H9 (cell line): ENCODE measurements at regions not wholly inside any gene's neighbourhood (a gene's known extent, or its start where the extent isn't known, plus 50 kb on each side); places are given as distances from the start of the nearest gene placed in this dataset.

Experiments
- DNase-seq: peaks from one replicate; pipeline ENCODE4 v3.0.0-alpha.2; 2017
- H2AFZ ChIP-seq: one replicate; pipeline ENCODE4 v1.6.1; 2013; ENCODE audit warnings: mild to moderate bottlenecking, low read length, control low read depth, moderate library complexity
- H2AK5ac ChIP-seq: 2 replicates; pipeline ENCODE4 v1.6.1; 2013; ENCODE audit warnings: low read length, control low read depth, mixed read lengths; ENCODE audit not compliant: insufficient read length
- H2BK120ac ChIP-seq: one replicate; pipeline ENCODE4 v1.6.1; 2013; ENCODE audit warnings: low read depth, mild to moderate bottlenecking, low read length, control low read depth, inconsistent platforms; ENCODE audit not compliant: poor library complexity, severe bottlenecking
- H2BK12ac ChIP-seq: 2 replicates; pipeline ENCODE4 v1.6.1; 2013; ENCODE audit warnings: low read length, control low read depth, mixed read lengths, low read depth; ENCODE audit not compliant: insufficient read length
- H2BK15ac ChIP-seq: 2 replicates; pipeline ENCODE4 v1.6.1; 2013; ENCODE audit warnings: low read depth, low read length, control low read depth
- H2BK20ac ChIP-seq: one replicate; pipeline ENCODE4 v1.6.1; 2013; ENCODE audit warnings: low read depth, mild to moderate bottlenecking, low read length, control low read depth, inconsistent platforms; ENCODE audit not compliant: poor library complexity, severe bottlenecking
- H2BK5ac ChIP-seq: 2 replicates; pipeline ENCODE4 v1.6.1; 2013; ENCODE audit warnings: low read length, control low read depth, mixed read lengths; ENCODE audit not compliant: insufficient read length
- H3K14ac ChIP-seq: 2 replicates; pipeline ENCODE4 v1.6.1; 2013; ENCODE audit warnings: low read length, control low read depth; ENCODE audit not compliant: insufficient read depth
- H3K18ac ChIP-seq: 2 replicates; pipeline ENCODE4 v1.6.1; 2013; ENCODE audit warnings: low read depth, mild to moderate bottlenecking, mixed read lengths, low read length, control low read depth; ENCODE audit not compliant: insufficient read length
- H3K23ac ChIP-seq: 2 replicates; pipeline ENCODE4 v1.6.1; 2013; ENCODE audit warnings: low read length, control low read depth, mixed read lengths, low read depth; ENCODE audit not compliant: insufficient read length
- H3K23me2 ChIP-seq: 2 replicates; pipeline ENCODE4 v1.6.1; 2013; ENCODE audit warnings: low read depth, mild to moderate bottlenecking, mixed read lengths, low read length, control low read depth; ENCODE audit not compliant: insufficient read length, poor library complexity, severe bottlenecking
- H3K27ac ChIP-seq: 2 replicates; pipeline ENCODE4 v1.5.1; 2013; ENCODE audit warnings: low read length, control low read depth, mixed read lengths, low read depth; ENCODE audit not compliant: insufficient read length
- H3K27me3 ChIP-seq: 2 replicates; pipeline ENCODE4 v1.6.1; 2013; ENCODE audit warnings: low read length, control low read depth, inconsistent platforms; ENCODE audit not compliant: insufficient read depth
- H3K4ac ChIP-seq: 2 replicates; pipeline ENCODE4 v1.6.1; 2013; ENCODE audit warnings: low read depth, mild to moderate bottlenecking, control low read depth, inconsistent platforms, low read length, moderate library complexity
- H3K4me1 ChIP-seq: 2 replicates; pipeline ENCODE4 v1.6.1; 2013; ENCODE audit warnings: low read length, control low read depth, inconsistent platforms; ENCODE audit not compliant: insufficient read depth
- H3K4me2 ChIP-seq: 2 replicates; pipeline ENCODE4 v1.6.1; 2013; ENCODE audit warnings: low read length, control low read depth, mixed read lengths; ENCODE audit not compliant: insufficient read length, insufficient read depth
- H3K56ac ChIP-seq: 2 replicates; pipeline ENCODE4 v1.6.1; 2013; ENCODE audit warnings: low read depth, mild to moderate bottlenecking, mixed read lengths, low read length, control low read depth; ENCODE audit not compliant: insufficient read length
- H3K79me1 ChIP-seq: 2 replicates; pipeline ENCODE4 v1.6.1; 2013; ENCODE audit warnings: low read depth, mild to moderate bottlenecking, moderate library complexity, low read length, control low read depth, inconsistent platforms; ENCODE audit not compliant: insufficient read depth, poor library complexity, severe bottlenecking
- H3K79me2 ChIP-seq: 2 replicates; pipeline ENCODE4 v1.6.1; 2013; ENCODE audit warnings: low read length, control low read depth, inconsistent platforms; ENCODE audit not compliant: insufficient read depth
- H3K9ac ChIP-seq: 2 replicates; pipeline ENCODE4 v1.6.1; 2013; ENCODE audit warnings: low read length, control low read depth, mixed read lengths; ENCODE audit not compliant: insufficient read length; ENCODE audit errors: extremely low read depth
- H3K9me3 ChIP-seq: one replicate; pipeline ENCODE4 v1.6.1; 2013; ENCODE audit warnings: low read depth, low read length, inconsistent platforms; ENCODE audit not compliant: control insufficient read depth
- H3T11ph ChIP-seq: one replicate; pipeline ENCODE4 v1.6.1; 2013; ENCODE audit warnings: mild to moderate bottlenecking, low read length, control low read depth, inconsistent platforms
- H4K20me1 ChIP-seq: one replicate; pipeline ENCODE4 v1.6.1; 2013; ENCODE audit not compliant: control insufficient read depth, insufficient read length, insufficient read depth
- H4K5ac ChIP-seq: 2 replicates; pipeline ENCODE4 v1.6.1; 2013; ENCODE audit warnings: low read depth, mild to moderate bottlenecking, mixed read lengths, low read length, control low read depth; ENCODE audit not compliant: insufficient read length
- H4K8ac ChIP-seq: replicated peaks from 2 replicates; pipeline ENCODE4 v1.6.1; 2013; ENCODE audit warnings: low read length, control low read depth, mixed read lengths, low read depth; ENCODE audit not compliant: insufficient read length
- H4K91ac ChIP-seq: 2 replicates; pipeline ENCODE4 v1.6.1; 2013; ENCODE audit warnings: low read depth, mild to moderate bottlenecking, moderate library complexity, mixed read lengths, low read length, control low read depth; ENCODE audit not compliant: insufficient read length
- H3K27ac Mint-ChIP-seq, 3 experiments: 2 replicates in 2 of 3; 3 replicates in 1 of 3; pipeline ENCODE4 v1.8.0; 2020 to 2021; ENCODE audit warnings: mixed read lengths in 3 of 3, mild to moderate bottlenecking in 1 of 3, moderate library complexity in 1 of 3
- H3K27me3 Mint-ChIP-seq: 2 replicates; pipeline ENCODE4 v1.8.0; 2021; ENCODE audit warnings: low read depth, mild to moderate bottlenecking, moderate library complexity, mixed read lengths
- H3K36me3 Mint-ChIP-seq, 3 experiments: 2 replicates in 2 of 3; 3 replicates in 1 of 3; pipeline ENCODE4 v1.8.0; 2020 to 2021; ENCODE audit warnings: low read depth in 3 of 3, mixed read lengths in 3 of 3; ENCODE audit not compliant: insufficient read depth in 1 of 3
- H3K4me1 Mint-ChIP-seq, 2 experiments: 2 replicates each; pipeline ENCODE4 v1.8.0; 2020; ENCODE audit warnings: mixed read lengths in 2 of 2
- H3K4me3 Mint-ChIP-seq, 2 experiments: 2 replicates in 1 of 2; 3 replicates in 1 of 2; pipeline ENCODE4 v1.8.0; 2020 to 2021; ENCODE audit warnings: mild to moderate bottlenecking in 2 of 2, mixed read lengths in 2 of 2, moderate library complexity in 1 of 2
- H3K9me3 Mint-ChIP-seq, 2 experiments: 2 replicates in 1 of 2; 3 replicates in 1 of 2; pipeline ENCODE4 v1.8.0; 2020; ENCODE audit warnings: mild to moderate bottlenecking in 2 of 2, mixed read lengths in 2 of 2, moderate library complexity in 1 of 2
- CTCF ChIP-seq: fragments of 200-600 bp; sonication (generic); conservative IDR thresholded peaks from 3 replicates; pipeline ENCODE4 v1.8.0; 2021; ENCODE audit warnings: antibody characterized with exemption, mild to moderate bottlenecking
- WGBS: extraction: QIAGEN DNeasy Blood & Tissue Kit; methylation state at CpG from one replicate; pipeline ENCODE4 v1.1.7; 2013; ENCODE audit warnings: missing lambda C conversion rate, low lambda C conversion rate, mixed read lengths; ENCODE audit not compliant: insufficient read length; ENCODE audit errors: extremely low coverage; 5-methylcytosine and 5-hydroxymethylcytosine counted together

GRCh38 chr5:126265917-126266316 lies 157.3 kb upstream of the GRAMD2B start:
- H4K8ac ChIP-seq = no peak overlapping the region
- H2BK120ac ChIP-seq = no peak overlapping the region
- DNase-seq = no peak
- no peaks in the 10 kb centered on the region for H3K23me2 ChIP-seq
- H2AFZ ChIP-seq = no peak overlapping the region
- no peaks in the 10 kb centered on the region; the same call in 1 of the 2 replicates for H3K4me1 ChIP-seq
- no peak overlapping the region for H3K27ac Mint-ChIP-seq
- no peak overlapping the region for H2BK20ac ChIP-seq
- no peak overlapping the region for H3K4me2 ChIP-seq
- H3K4me3 Mint-ChIP-seq = no peak overlapping the region
- no peaks in the 10 kb centered on the region for H3K27me3 ChIP-seq
- peaks cover 13 to 20% of the 10 kb centered on the region in 2 experiments for H3K4me1 Mint-ChIP-seq
- WGBS = no CpG with 5 or more reads among the region's 4 CpGs
- H3K9me3 ChIP-seq = peaks cover 9% of the 10 kb centered on the region
- no peak overlapping the region for H2BK12ac ChIP-seq
- no peak overlapping the region for H3K9ac ChIP-seq
- no peak overlapping the region for H3K18ac ChIP-seq
- H3K4ac ChIP-seq = no peak overlapping the region
- H2AK5ac ChIP-seq = no peak overlapping the region
- H3K14ac ChIP-seq = no peak overlapping the region; the same call in 1 of the 2 replicates
- no peak overlapping the region for H3K23ac ChIP-seq
- peaks cover 8 to 17% of the 10 kb centered on the region in 2 experiments; a peak in 4 of 5 replicates for H3K9me3 Mint-ChIP-seq
- no peaks in the 10 kb centered on the region for H4K20me1 ChIP-seq
- no peak for TF ChIP-seq CTCF
- H3T11ph ChIP-seq = no peak overlapping the region
- H3K56ac ChIP-seq = no peak overlapping the region
- H3K79me2 ChIP-seq = no peaks in the 10 kb centered on the region
- H4K5ac ChIP-seq = no peak overlapping the region
- H2BK5ac ChIP-seq = no peak overlapping the region
- H3K79me1 ChIP-seq = no peaks in the 10 kb centered on the region
- no peak overlapping the region for H3K27ac ChIP-seq
- no peak overlapping the region for H4K91ac ChIP-seq
- no peaks in the 10 kb centered on the region; the same call in 1 of the 2 replicates for H3K27me3 Mint-ChIP-seq
- H3K36me3 Mint-ChIP-seq = peaks cover 0 to 23% (median 8%) of the 10 kb centered on the region in 3 experiments; a peak in 5 of 7 replicates
- H2BK15ac ChIP-seq = no peak overlapping the region
